ENCODE measurements at regions not wholly inside any gene's neighbourhood (a gene's known extent, or its start where the extent isn't known, plus 50 kb on each side); places are given as distances from the start of the nearest gene placed in this dataset.

DNA sequence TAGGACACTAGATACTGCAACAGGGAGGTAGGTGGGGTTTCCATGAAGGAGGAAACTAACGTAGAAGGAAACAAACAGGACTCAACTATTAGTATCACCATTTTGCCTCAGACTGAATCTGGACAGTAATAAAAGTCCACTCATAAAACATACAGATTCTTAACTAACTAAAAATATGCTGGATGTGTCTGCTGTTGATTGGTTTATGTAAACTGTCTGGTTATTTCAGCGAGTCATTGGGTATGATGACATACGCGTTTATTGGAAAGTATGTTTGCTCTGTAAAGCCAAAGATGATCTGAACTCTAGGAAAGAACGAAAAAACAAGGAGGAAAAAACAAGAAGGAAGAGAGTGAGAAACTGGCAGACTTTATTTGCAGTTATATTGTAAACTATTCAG, 1816.1 kb upstream of the LRRTM1 start:
- WGBS, 2 experiments (ENCODE audit: low coverage in 1 of 2, low lambda C conversion rate in 2 of 2, missing lambda C conversion rate in 2 of 2), result 56 to 60% methylated on average over 5 of the region's 5 CpGs
- no peaks in the 10 kb centered on the region for H3K79me2 ChIP-seq (ENCODE audit: insufficient read depth)
- no peak overlapping the region for H3K27ac ChIP-seq
- no peaks in the 10 kb centered on the region for H3F3A ChIP-seq (ENCODE audit: insufficient read depth)
- H3K4me2 ChIP-seq (ENCODE audit: unreplicated experiment), result no peak overlapping the region
- H3K4me1 ChIP-seq (ENCODE audit: insufficient read depth), result no peaks in the 10 kb centered on the region
- DNase-seq, result no peak
- no peak overlapping the region for H3K4me3 ChIP-seq
- no peak overlapping the region for H3K9ac ChIP-seq
- H3K27me3 ChIP-seq (replicated peaks; ENCODE audit: insufficient read depth), result no peaks in the 10 kb centered on the region
- H2AFZ ChIP-seq, result no peak overlapping the region
- TF ChIP-seq EZH2 (IDR thresholded peaks at IDR 0.05; ENCODE audit: insufficient read depth, poor library complexity, severe bottlenecking), result no peak
- no peak for TF ChIP-seq EZH2phosphoT487 (IDR thresholded peaks at IDR 0.05; ENCODE audit: insufficient read depth, low read depth)
- no peaks in the 10 kb centered on the region for H3K36me3 ChIP-seq (ENCODE audit: low read depth)
- no peaks in the 10 kb centered on the region for H3K9me2 ChIP-seq (ENCODE audit: insufficient read depth)
- no peaks in the 10 kb centered on the region for H4K20me1 ChIP-seq (ENCODE audit: insufficient read depth)
- in situ Hi-C loops (cut with MboI), result no loop called here
- no peaks in the 10 kb centered on the region for H3K9me3 ChIP-seq (ENCODE audit: low read depth)

DNA sequence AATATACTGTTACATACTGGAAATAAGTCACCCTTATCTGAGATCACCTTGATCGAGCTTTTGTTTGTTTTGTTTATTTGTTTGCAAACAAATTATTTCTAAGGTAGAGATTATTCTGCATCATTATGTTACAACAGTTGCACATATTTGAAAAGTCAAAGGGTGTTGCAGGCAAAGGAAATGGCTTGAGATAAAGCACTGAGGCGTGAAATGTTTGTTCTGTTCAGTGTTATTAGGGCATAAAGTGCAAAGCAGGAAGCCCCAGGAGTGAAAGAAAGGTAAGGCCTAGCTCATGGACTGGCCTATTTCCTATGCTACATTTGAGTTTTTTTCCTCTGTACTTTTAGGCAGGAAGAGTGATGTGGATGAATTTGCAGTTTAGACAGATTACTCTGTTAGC, 1815.6 kb upstream of the LRRTM1 start:
- Histone ChIP-seq H3K9me2 (ENCODE audit: insufficient read depth) (no peaks in the 10 kb centered on the region), H3K4me3 (no peak overlapping the region), H3K4me1 (ENCODE audit: insufficient read depth) (no peaks in the 10 kb centered on the region), H3K27ac (no peak overlapping the region), H3K27me3 (replicated peaks; ENCODE audit: insufficient read depth) (no peaks in the 10 kb centered on the region), H4K20me1 (ENCODE audit: insufficient read depth) (no peaks in the 10 kb centered on the region), H3K79me2 (ENCODE audit: insufficient read depth) (no peaks in the 10 kb centered on the region), H3K36me3 (ENCODE audit: low read depth) (no peaks in the 10 kb centered on the region), H3K9me3 (ENCODE audit: low read depth) (no peaks in the 10 kb centered on the region), H2AFZ (no peak overlapping the region), H3K4me2 (ENCODE audit: unreplicated experiment) (no peak overlapping the region), H3K9ac (no peak overlapping the region), H3F3A (ENCODE audit: insufficient read depth) (no peaks in the 10 kb centered on the region)
- no peak for TF ChIP-seq EZH2 (IDR thresholded peaks at IDR 0.05; ENCODE audit: insufficient read depth, poor library complexity, severe bottlenecking)
- no peak for TF ChIP-seq EZH2phosphoT487 (IDR thresholded peaks at IDR 0.05; ENCODE audit: insufficient read depth, low read depth)
- in situ Hi-C loops (cut with MboI), result no loop called here
- no peak for DNase-seq
- WGBS, 2 experiments (ENCODE audit: low coverage in 1 of 2, low lambda C conversion rate in 2 of 2, missing lambda C conversion rate in 2 of 2), result 5 to 7% methylated on average over 2 of the region's 2 CpGs

DNA sequence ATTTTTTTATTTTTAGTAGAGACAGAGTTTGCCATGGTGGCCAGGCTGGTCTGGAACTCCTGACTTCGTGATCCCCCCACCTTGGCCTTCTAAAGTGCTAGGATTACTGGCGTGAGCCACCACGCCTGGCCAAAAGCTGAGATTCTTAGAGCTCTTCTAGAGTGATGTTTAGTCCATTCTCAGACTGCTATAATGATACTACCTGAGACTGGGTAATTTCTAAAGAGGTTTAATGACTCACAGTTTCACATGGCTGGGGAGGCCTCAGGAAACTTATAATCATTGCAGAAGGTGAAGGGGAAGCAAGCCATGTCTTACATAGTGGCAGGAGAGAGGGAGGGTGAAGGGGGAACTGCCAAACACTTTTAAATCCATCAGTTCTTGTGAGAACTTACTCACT, 1804.9 kb upstream of the LRRTM1 start:
- in situ Hi-C loops (cut with MboI), result no loop called here
- Histone ChIP-seq H4K20me1 (ENCODE audit: insufficient read depth) (no peaks in the 10 kb centered on the region), H3K36me3 (ENCODE audit: low read depth) (no peaks in the 10 kb centered on the region), H2AFZ (no peak overlapping the region), H3K9ac (no peak overlapping the region), H3K9me2 (ENCODE audit: insufficient read depth) (no peaks in the 10 kb centered on the region), H3K4me3 (no peak overlapping the region), H3K27me3 (replicated peaks; ENCODE audit: insufficient read depth) (no peaks in the 10 kb centered on the region), H3K79me2 (ENCODE audit: insufficient read depth) (no peaks in the 10 kb centered on the region), H3K4me2 (ENCODE audit: unreplicated experiment) (no peak overlapping the region), H3F3A (ENCODE audit: insufficient read depth) (no peaks in the 10 kb centered on the region), H3K9me3 (ENCODE audit: low read depth) (no peaks in the 10 kb centered on the region), H3K4me1 (ENCODE audit: insufficient read depth) (no peaks in the 10 kb centered on the region), H3K27ac (no peak overlapping the region)
- no peak for TF ChIP-seq EZH2 (IDR thresholded peaks at IDR 0.05; ENCODE audit: insufficient read depth, poor library complexity, severe bottlenecking)
- TF ChIP-seq EZH2phosphoT487 (IDR thresholded peaks at IDR 0.05; ENCODE audit: insufficient read depth, low read depth), result no peak
- WGBS, 2 experiments (ENCODE audit: low coverage in 1 of 2, low lambda C conversion rate in 2 of 2, missing lambda C conversion rate in 2 of 2), result 11 to 35% methylated on average over 3 of the region's 3 CpGs
- DNase-seq, result no peak

DNA sequence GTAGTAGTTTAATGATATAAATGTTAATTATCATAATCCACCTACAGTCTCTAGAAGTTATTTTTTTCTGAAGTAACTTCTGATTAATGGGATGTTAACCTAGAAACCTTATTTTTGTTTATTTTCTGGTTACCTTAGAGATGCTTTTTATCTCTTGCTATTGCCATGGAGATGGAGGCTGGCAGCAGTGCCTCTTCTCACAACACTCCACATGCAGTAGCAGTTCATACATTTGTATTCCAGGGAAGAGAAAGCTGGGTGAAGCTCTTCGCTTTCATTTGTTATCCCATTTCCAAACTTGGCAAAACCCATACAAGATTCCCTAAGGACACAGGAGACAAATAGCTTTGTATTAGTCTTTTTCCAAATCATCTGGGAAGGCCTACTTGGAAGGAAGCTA, 1794.1 kb upstream of the LRRTM1 start:
- no peaks in the 10 kb centered on the region for H3F3A ChIP-seq (ENCODE audit: insufficient read depth)
- no peak for DNase-seq
- H3K4me2 ChIP-seq (ENCODE audit: unreplicated experiment), result no peak overlapping the region
- no peak for TF ChIP-seq EZH2 (IDR thresholded peaks at IDR 0.05; ENCODE audit: insufficient read depth, poor library complexity, severe bottlenecking)
- TF ChIP-seq EZH2phosphoT487 (IDR thresholded peaks at IDR 0.05; ENCODE audit: insufficient read depth, low read depth), result no peak
- in situ Hi-C loops (cut with MboI), result no loop called here
- H3K79me2 ChIP-seq (ENCODE audit: insufficient read depth), result no peaks in the 10 kb centered on the region
- WGBS, 2 experiments (ENCODE audit: low coverage in 1 of 2, low lambda C conversion rate in 2 of 2, missing lambda C conversion rate in 2 of 2), result 0 to 7% methylated on average over 1 of the region's 1 CpG
- H3K9ac ChIP-seq, result no peak overlapping the region
- no peaks in the 10 kb centered on the region for H3K9me2 ChIP-seq (ENCODE audit: insufficient read depth)
- no peaks in the 10 kb centered on the region for H3K27me3 ChIP-seq (replicated peaks; ENCODE audit: insufficient read depth)
- no peak overlapping the region for H3K4me3 ChIP-seq
- H3K27ac ChIP-seq, result no peak overlapping the region
- H3K9me3 ChIP-seq (ENCODE audit: low read depth), result no peaks in the 10 kb centered on the region
- no peaks in the 10 kb centered on the region for H3K36me3 ChIP-seq (ENCODE audit: low read depth)
- no peak overlapping the region for H2AFZ ChIP-seq
- no peaks in the 10 kb centered on the region for H4K20me1 ChIP-seq (ENCODE audit: insufficient read depth)
- H3K4me1 ChIP-seq (ENCODE audit: insufficient read depth), result no peaks in the 10 kb centered on the region

DNA sequence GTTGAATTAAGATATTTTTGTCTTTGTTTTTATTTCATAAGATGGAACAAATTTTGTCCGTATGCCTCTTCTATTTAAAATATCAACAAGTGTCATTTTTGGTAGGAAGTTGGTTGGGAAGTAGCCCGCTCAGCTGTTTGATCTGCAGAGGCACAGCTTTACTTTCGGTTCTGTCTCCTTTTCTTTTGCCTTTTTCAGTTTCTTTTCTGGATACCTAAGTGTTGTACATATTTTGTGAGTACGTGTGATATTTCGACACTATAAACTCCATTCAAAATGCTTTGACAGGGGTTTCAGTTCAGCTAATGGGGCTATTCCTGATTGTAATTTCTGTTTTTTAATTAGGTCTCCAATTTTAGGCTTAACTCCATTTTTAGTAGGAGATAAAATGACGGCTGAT, 1785.0 kb upstream of the LRRTM1 start:
- no peaks in the 10 kb centered on the region for H3K36me3 ChIP-seq (ENCODE audit: low read depth)
- in situ Hi-C loops (cut with MboI), result no loop called here

More for the DNA sequence above, 1785.0 kb upstream of the LRRTM1 start:
- no peaks in the 10 kb centered on the region for H4K20me1 ChIP-seq (ENCODE audit: insufficient read depth)
- no peak overlapping the region for H2AFZ ChIP-seq
- no peak for DNase-seq
- H3K27ac ChIP-seq, result no peak overlapping the region
- no peaks in the 10 kb centered on the region for H3K9me3 ChIP-seq (ENCODE audit: low read depth)
- 17 to 18% methylated on average over 6 of the region's 6 CpGs for WGBS, 2 experiments (ENCODE audit: low coverage in 1 of 2, low lambda C conversion rate in 2 of 2, missing lambda C conversion rate in 2 of 2)
- H3F3A ChIP-seq (ENCODE audit: insufficient read depth), result no peaks in the 10 kb centered on the region
- no peak overlapping the region for H3K4me3 ChIP-seq
- no peak overlapping the region for H3K9ac ChIP-seq
- no peaks in the 10 kb centered on the region for H3K79me2 ChIP-seq (ENCODE audit: insufficient read depth)
- no peaks in the 10 kb centered on the region for H3K4me1 ChIP-seq (ENCODE audit: insufficient read depth)
- no peak for TF ChIP-seq EZH2phosphoT487 (IDR thresholded peaks at IDR 0.05; ENCODE audit: insufficient read depth, low read depth)
- H3K9me2 ChIP-seq (ENCODE audit: insufficient read depth), result no peaks in the 10 kb centered on the region
- no peaks in the 10 kb centered on the region for H3K27me3 ChIP-seq (replicated peaks; ENCODE audit: insufficient read depth)
- H3K4me2 ChIP-seq (ENCODE audit: unreplicated experiment), result no peak overlapping the region

Measured in GM23248 (cell line).